ENCODE measurements at regions not wholly inside any gene's neighbourhood (a gene's known extent, or its start where the extent isn't known, plus 50 kb on each side); places are given as distances from the start of the nearest gene placed in this dataset.

DNA sequence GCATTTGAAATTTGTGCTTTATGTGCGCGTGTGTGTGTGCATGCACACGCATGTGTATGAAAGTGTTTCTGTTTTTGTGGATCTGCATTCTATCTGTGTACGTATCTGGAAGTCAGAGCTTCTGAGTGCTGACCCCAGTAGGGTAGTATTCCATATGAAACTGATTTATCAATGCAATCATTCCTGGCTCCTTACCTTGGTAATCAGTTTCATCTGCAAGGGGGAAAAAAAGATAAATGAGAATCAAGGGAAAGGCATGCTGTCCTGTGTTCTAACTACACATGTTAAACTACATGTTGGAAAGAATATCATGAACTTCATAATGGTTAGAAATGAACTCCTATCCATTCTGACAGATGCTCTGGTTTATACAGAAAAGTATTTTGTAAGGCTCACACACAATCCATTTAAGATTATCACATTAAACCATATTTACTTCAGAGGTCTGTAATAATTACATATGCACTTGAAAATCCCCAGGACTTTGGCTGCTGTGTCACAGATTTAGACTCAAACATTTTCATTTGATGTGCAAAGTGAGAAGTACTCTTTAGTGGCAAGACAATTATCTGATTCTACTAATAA lies 276.1 kb upstream of the LMO3 start:
- TF ChIP-seq POLR2AphosphoS5 (IDR thresholded peaks at IDR 0.05) = no peak
- TF ChIP-seq EP300 (conservative IDR thresholded peaks at IDR 0.05; ENCODE audit: poor library complexity, severe bottlenecking) = no peak
- TF ChIP-seq EZH2 (IDR thresholded peaks at IDR 0.05; ENCODE audit: borderline replicate concordance, insufficient read depth, low read length, poor library complexity, severe bottlenecking) = no peak
- no peak for TF ChIP-seq TAF1 (IDR thresholded peaks at IDR 0.05; ENCODE audit: low read depth)
- TF ChIP-seq RAD21 (conservative IDR thresholded peaks at IDR 0.05) = no peak
- TF ChIP-seq MXI1 (conservative IDR thresholded peaks at IDR 0.05; ENCODE audit: poor library complexity, severe bottlenecking) = no peak
- no peak for TF ChIP-seq SMC3 (conservative IDR thresholded peaks at IDR 0.05; ENCODE audit: poor library complexity)
- TF ChIP-seq, protein P1, sequence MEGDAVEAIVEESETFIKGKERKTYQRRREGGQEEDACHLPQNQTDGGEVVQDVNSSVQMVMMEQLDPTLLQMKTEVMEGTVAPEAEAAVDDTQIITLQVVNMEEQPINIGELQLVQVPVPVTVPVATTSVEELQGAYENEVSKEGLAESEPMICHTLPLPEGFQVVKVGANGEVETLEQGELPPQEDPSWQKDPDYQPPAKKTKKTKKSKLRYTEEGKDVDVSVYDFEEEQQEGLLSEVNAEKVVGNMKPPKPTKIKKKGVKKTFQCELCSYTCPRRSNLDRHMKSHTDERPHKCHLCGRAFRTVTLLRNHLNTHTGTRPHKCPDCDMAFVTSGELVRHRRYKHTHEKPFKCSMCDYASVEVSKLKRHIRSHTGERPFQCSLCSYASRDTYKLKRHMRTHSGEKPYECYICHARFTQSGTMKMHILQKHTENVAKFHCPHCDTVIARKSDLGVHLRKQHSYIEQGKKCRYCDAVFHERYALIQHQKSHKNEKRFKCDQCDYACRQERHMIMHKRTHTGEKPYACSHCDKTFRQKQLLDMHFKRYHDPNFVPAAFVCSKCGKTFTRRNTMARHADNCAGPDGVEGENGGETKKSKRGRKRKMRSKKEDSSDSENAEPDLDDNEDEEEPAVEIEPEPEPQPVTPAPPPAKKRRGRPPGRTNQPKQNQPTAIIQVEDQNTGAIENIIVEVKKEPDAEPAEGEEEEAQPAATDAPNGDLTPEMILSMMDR (IDR thresholded peaks at IDR 0.05; ENCODE audit: poor library complexity, severe bottlenecking) = no peak
- TF ChIP-seq, protein P2, sequence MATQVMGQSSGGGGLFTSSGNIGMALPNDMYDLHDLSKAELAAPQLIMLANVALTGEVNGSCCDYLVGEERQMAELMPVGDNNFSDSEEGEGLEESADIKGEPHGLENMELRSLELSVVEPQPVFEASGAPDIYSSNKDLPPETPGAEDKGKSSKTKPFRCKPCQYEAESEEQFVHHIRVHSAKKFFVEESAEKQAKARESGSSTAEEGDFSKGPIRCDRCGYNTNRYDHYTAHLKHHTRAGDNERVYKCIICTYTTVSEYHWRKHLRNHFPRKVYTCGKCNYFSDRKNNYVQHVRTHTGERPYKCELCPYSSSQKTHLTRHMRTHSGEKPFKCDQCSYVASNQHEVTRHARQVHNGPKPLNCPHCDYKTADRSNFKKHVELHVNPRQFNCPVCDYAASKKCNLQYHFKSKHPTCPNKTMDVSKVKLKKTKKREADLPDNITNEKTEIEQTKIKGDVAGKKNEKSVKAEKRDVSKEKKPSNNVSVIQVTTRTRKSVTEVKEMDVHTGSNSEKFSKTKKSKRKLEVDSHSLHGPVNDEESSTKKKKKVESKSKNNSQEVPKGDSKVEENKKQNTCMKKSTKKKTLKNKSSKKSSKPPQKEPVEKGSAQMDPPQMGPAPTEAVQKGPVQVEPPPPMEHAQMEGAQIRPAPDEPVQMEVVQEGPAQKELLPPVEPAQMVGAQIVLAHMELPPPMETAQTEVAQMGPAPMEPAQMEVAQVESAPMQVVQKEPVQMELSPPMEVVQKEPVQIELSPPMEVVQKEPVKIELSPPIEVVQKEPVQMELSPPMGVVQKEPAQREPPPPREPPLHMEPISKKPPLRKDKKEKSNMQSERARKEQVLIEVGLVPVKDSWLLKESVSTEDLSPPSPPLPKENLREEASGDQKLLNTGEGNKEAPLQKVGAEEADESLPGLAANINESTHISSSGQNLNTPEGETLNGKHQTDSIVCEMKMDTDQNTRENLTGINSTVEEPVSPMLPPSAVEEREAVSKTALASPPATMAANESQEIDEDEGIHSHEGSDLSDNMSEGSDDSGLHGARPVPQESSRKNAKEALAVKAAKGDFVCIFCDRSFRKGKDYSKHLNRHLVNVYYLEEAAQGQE (IDR thresholded peaks at IDR 0.05; ENCODE audit: borderline replicate concordance) = no peak
- Histone ChIP-seq H4K20me1 (ENCODE audit: insufficient read depth) (no peaks in the 10 kb centered on the region), H3K27ac (ENCODE audit: low read length) (no peak overlapping the region), H2AFZ (ENCODE audit: low read depth, low read length) (no peak overlapping the region), H3K36me3 (ENCODE audit: insufficient read depth, low read length) (no peaks in the 10 kb centered on the region), H3K4me3 (ENCODE audit: low read length) (no peak overlapping the region), H3K27me3 (ENCODE audit: insufficient read depth, low read depth, low read length) (no peaks in the 10 kb centered on the region), H3K79me2 (replicated peaks; ENCODE audit: insufficient read depth, low read length) (no peaks in the 10 kb centered on the region), H3K9me2 (ENCODE audit: insufficient read depth, low read length) (no peaks in the 10 kb centered on the region), H3K9ac (ENCODE audit: low read length) (no peak overlapping the region), H3K9me3 (ENCODE audit: low read length) (no peaks in the 10 kb centered on the region), H3K4me2 (ENCODE audit: low read length) (no peak overlapping the region), H3F3A (ENCODE audit: insufficient read depth, low read length, poor library complexity, severe bottlenecking) (peaks cover 4% of the 10 kb centered on the region)

DNA sequence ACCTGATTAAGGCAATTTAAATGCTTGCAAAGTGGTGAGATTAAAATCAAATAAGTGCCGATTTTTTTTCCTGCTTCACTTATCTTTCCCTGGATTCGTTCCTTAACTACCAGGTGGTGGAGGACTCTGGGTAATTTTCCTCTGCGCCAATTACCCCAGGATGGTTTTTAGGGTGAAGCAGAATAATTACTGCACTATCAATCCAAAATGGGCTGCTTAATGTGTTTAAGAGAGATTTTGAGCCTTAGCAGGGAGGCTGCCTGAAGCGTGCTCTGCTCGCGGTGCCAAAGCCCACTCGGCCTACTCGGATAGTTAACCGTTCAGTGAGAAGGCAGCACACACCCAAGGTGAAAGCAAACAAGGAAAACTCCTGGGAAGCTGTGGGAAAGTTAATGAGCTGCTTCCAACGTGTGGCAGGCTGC lies 274.9 kb upstream of the LMO3 start:
- no peaks in the 10 kb centered on the region for H3K9me3 ChIP-seq (ENCODE audit: low read length)
- H3K9me2 ChIP-seq (ENCODE audit: insufficient read depth, low read length) = no peaks in the 10 kb centered on the region
- peaks cover 4% of the 10 kb centered on the region for H3F3A ChIP-seq (ENCODE audit: insufficient read depth, low read length, poor library complexity, severe bottlenecking)
- no peak overlapping the region for H3K4me2 ChIP-seq (ENCODE audit: low read length)
- H2AFZ ChIP-seq (ENCODE audit: low read depth, low read length) = no peak overlapping the region
- no peaks in the 10 kb centered on the region for H3K36me3 ChIP-seq (ENCODE audit: insufficient read depth, low read length)
- H3K4me3 ChIP-seq (ENCODE audit: low read length) = peak overlapping the region; percentile 47
- no peak overlapping the region for H3K27ac ChIP-seq (ENCODE audit: low read length)
- no peaks in the 10 kb centered on the region for H3K27me3 ChIP-seq (ENCODE audit: insufficient read depth, low read depth, low read length)
- no peak overlapping the region for H3K9ac ChIP-seq (ENCODE audit: low read length)
- H4K20me1 ChIP-seq (ENCODE audit: insufficient read depth) = no peaks in the 10 kb centered on the region
- TF ChIP-seq TAF1 (IDR thresholded peaks at IDR 0.05; ENCODE audit: low read depth) = no peak
- TF ChIP-seq, protein P2 (IDR thresholded peaks at IDR 0.05; ENCODE audit: borderline replicate concordance) = peak; percentile 69
- no peak for TF ChIP-seq MXI1 (conservative IDR thresholded peaks at IDR 0.05; ENCODE audit: poor library complexity, severe bottlenecking)
- H3K79me2 ChIP-seq (replicated peaks; ENCODE audit: insufficient read depth, low read length) = no peaks in the 10 kb centered on the region

Measured in neural cell (in vitro differentiated cells).